CD4-positive, alpha-beta T cell treated with Interleukin-15 for 4 hours (primary cell): ENCODE measurements at regions not wholly inside any gene's neighbourhood (a gene's known extent, or its start where the extent isn't known, plus 50 kb on each side); places are given as distances from the start of the nearest gene placed in this dataset.
"Not testable (repeated sequence)": the region's sequence is repeated elsewhere in the genome, so short reads cannot be mapped to it uniquely, and the experiment has no call there.

Experiments used
- DNase-seq: peaks from one replicate; pipeline ENCODE4 v3.0.0-alpha.2; 2020; ENCODE audit warnings: low spot score

- DNase-seq: no peak
Observed at GRCh38 chr9:107789001-107789700, 299.6 kb upstream of the KLF4 start.

GRCh38 chr9:107786561-107786960, 297.0 kb upstream of the KLF4 start:
- no peak for DNase-seq

- no peak for DNase-seq
Observed at GRCh38 chr9:107784235-107784958, 294.8 kb upstream of the KLF4 start.

- no peak for DNase-seq
Observed at GRCh38 chr9:107782789-107783188, 293.2 kb upstream of the KLF4 start.

- DNase-seq: no peak
Observed at GRCh38 chr9:107782381-107782780, 292.8 kb upstream of the KLF4 start.

GRCh38 chr9:107780960-107781359, 291.4 kb upstream of the KLF4 start:
- no peak for DNase-seq

GRCh38 chr9:107779731-107780130, 290.2 kb upstream of the KLF4 start:
- DNase-seq: no peak

GRCh38 chr9:107778661-107779060, 289.1 kb upstream of the KLF4 start:
- no peak for DNase-seq

GRCh38 chr9:107774099-107774498, 284.5 kb upstream of the KLF4 start:
- not testable (repeated sequence) for DNase-seq

- no peak for DNase-seq
Observed at GRCh38 chr9:107772988-107773387, 283.4 kb upstream of the KLF4 start.

GRCh38 chr9:107770716-107771115, 281.1 kb upstream of the KLF4 start:
- no peak for DNase-seq

- no peak for DNase-seq
Observed at GRCh38 chr9:107768224-107768623, 278.7 kb upstream of the KLF4 start.

GRCh38 chr9:107767711-107768110, 278.1 kb upstream of the KLF4 start:
- DNase-seq: no peak

- DNase-seq: not testable (repeated sequence)
Observed at GRCh38 chr9:107763469-107763868, 273.9 kb upstream of the KLF4 start.

- DNase-seq: no peak
Observed at GRCh38 chr9:107761307-107761706, 271.7 kb upstream of the KLF4 start.

- DNase-seq: peak; percentile 4
Observed at GRCh38 chr9:107760469-107761242, 271.1 kb upstream of the KLF4 start.

GRCh38 chr9:107759823-107760166, 270.2 kb upstream of the KLF4 start:
- DNase-seq: no peak

GRCh38 chr9:107759009-107759822, 269.6 kb upstream of the KLF4 start:
- no peak for DNase-seq

- DNase-seq: no peak
Observed at GRCh38 chr9:107756091-107756490, 266.5 kb upstream of the KLF4 start.

- DNase-seq: no peak
Observed at GRCh38 chr9:107755246-107755645, 265.7 kb upstream of the KLF4 start.

- DNase-seq: no peak
Observed at GRCh38 chr9:107751567-107752210, 262.1 kb upstream of the KLF4 start.
